Cardiac fibroblast (primary cell): ENCODE measurements at regions not wholly inside any gene's neighbourhood (a gene's known extent, or its start where the extent isn't known, plus 50 kb on each side); places are given as distances from the start of the nearest gene placed in this dataset.

Experiments
- DNase-seq, 2 donors: peaks; one replicate each; pipeline versions ENCODE4 v3.0.0 to v3.0.0-alpha.2; 2010; ENCODE audit warnings: low read depth in 2 of 2
- H3K4me3 ChIP-seq, 2 donors: replicated peaks in 1 of 2; 1 replicate in 1 of 2; 2 replicates in 1 of 2; pipeline ENCODE4 v1.5.1; 2011; ENCODE audit warnings: low read depth in 2 of 2, low read length in 2 of 2, mild to moderate bottlenecking in 2 of 2, moderate library complexity in 1 of 2
- TF ChIP-seq, protein P1 (sequence below): IDR thresholded peaks from one replicate; pipeline ENCODE4 v1.5.1; 2011; ENCODE audit warnings: low read depth, mild to moderate bottlenecking, low read length, inconsistent platforms

DNA sequence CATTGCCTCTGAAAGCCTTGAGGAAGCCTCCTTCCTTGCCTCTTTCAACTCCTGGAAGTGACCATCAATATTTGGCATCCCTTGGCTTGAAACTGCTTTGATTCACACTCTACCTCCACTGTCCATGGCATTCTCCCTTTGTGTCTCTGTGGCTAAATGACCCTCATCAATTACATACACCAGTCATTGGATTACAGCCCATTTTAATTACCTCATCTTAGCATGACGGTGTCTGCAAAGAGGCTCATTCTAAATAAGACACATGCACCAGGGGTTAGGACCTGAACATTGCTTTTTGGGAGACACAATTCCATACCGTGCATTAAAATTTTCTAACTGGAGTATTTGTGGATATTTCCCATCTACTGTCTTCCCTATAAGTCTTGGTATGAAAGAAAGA, 60.7 kb upstream of the FAM9A start:
- DNase-seq, result no peak
- H3K4me3 ChIP-seq, result no peak overlapping the region
- TF ChIP-seq, protein P1, sequence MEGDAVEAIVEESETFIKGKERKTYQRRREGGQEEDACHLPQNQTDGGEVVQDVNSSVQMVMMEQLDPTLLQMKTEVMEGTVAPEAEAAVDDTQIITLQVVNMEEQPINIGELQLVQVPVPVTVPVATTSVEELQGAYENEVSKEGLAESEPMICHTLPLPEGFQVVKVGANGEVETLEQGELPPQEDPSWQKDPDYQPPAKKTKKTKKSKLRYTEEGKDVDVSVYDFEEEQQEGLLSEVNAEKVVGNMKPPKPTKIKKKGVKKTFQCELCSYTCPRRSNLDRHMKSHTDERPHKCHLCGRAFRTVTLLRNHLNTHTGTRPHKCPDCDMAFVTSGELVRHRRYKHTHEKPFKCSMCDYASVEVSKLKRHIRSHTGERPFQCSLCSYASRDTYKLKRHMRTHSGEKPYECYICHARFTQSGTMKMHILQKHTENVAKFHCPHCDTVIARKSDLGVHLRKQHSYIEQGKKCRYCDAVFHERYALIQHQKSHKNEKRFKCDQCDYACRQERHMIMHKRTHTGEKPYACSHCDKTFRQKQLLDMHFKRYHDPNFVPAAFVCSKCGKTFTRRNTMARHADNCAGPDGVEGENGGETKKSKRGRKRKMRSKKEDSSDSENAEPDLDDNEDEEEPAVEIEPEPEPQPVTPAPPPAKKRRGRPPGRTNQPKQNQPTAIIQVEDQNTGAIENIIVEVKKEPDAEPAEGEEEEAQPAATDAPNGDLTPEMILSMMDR, result no peak

DNA sequence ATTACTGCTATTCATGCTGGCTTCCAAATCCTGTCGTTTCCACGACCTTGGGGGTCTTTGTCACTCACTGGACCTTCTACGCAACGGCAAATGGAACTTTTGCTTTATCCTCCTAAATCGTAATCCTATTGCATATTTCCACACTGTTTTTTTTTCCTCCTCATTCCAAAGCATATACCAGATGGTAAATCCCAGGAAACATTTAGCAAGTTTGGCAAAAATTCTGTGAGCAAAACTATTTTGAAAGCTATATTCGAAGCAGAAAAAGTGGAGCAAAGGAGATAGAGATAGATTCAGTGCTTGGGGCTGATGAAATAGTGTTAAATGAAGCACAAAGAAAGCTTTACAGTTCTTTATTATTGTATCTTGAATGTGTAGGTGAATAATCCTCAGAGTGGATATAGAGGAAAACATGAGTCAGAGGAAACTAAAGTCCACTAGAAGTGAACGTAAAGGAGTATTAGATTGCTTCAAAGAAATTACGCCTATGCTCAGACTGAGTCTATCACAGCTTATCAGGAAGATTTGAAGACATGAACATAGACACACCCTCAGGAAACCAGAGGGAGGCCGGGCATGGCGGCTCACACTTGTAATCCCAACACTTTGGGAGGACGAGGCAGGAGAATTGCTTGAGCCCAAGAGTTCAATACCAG, 50.2 kb upstream of the FAM9A start:
- H3K4me3 ChIP-seq, result no peak overlapping the region
- DNase-seq, result no peak
- TF ChIP-seq, protein P1, result no peak
